ENCODE measurements at regions not wholly inside any gene's neighbourhood (a gene's known extent, or its start where the extent isn't known, plus 50 kb on each side); places are given as distances from the start of the nearest gene placed in this dataset.

DNA sequence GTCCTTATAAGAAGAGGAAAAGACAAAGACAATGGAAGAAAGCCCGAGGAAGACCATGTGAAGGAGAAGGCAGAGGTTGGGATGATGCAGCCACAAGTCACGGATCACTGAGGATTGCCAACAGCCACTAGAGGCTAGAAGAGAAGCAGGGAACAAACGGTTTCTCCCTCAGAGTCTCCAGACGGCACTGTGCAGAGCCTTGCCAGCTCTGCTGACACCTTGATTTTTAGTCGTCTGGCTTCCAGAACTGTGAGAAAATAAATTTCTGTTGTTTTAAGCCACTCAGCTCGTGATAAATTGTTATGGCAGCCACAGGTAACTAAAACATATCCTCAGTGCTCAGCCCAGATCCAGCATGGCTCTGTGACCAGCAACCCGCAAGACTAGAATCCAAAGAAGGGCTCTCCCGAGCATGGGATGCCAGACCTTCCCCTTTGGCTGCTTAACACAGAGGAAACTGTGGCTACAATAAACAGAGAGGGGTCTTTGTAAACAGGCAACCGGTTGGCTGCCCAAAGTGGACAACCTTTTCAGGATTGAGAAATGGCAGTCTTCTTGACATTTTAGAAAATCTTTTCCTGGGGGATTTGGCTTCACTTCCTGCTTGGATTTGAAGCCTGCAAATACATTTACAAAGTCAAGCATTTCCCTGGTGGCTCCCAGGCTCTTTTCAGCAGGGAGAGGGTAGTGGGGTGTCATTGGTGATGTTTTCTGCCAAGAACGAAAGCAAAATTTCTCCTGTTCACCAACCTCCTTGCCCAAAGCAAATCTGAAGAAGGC is 88.7 kb upstream of the ADPGK start:
- TF ChIP-seq, protein P1, sequence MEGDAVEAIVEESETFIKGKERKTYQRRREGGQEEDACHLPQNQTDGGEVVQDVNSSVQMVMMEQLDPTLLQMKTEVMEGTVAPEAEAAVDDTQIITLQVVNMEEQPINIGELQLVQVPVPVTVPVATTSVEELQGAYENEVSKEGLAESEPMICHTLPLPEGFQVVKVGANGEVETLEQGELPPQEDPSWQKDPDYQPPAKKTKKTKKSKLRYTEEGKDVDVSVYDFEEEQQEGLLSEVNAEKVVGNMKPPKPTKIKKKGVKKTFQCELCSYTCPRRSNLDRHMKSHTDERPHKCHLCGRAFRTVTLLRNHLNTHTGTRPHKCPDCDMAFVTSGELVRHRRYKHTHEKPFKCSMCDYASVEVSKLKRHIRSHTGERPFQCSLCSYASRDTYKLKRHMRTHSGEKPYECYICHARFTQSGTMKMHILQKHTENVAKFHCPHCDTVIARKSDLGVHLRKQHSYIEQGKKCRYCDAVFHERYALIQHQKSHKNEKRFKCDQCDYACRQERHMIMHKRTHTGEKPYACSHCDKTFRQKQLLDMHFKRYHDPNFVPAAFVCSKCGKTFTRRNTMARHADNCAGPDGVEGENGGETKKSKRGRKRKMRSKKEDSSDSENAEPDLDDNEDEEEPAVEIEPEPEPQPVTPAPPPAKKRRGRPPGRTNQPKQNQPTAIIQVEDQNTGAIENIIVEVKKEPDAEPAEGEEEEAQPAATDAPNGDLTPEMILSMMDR (IDR thresholded peaks at IDR 0.05; ENCODE audit: low read length), result no peak
- no peak for TF ChIP-seq EZH2 (IDR thresholded peaks at IDR 0.05; ENCODE audit: borderline replicate concordance, low read length)

All from OCI-LY1 (cell line).